CD4-positive, alpha-beta T cell treated with Interferon alpha-2 for 1 hour (primary cell): ENCODE measurements at regions not wholly inside any gene's neighbourhood (a gene's known extent, or its start where the extent isn't known, plus 50 kb on each side); places are given as distances from the start of the nearest gene placed in this dataset.
"Not testable (repeated sequence)": the region's sequence is repeated elsewhere in the genome, so short reads cannot be mapped to it uniquely, and the experiment has no call there.

ENCODE experiments used
- DNase-seq, 2 donors: peaks; one replicate each; pipeline ENCODE4 v3.0.0-alpha.2; 2020 to 2022

- no peak for DNase-seq
These were observed 87.8 kb upstream of the PPP1R26 start for GRCh38 chr9:135391759-135392158.

- DNase-seq = no peak
These were observed 87.1 kb upstream of the PPP1R26 start for GRCh38 chr9:135392511-135392910.

- DNase-seq = no peak
These were observed 85.5 kb upstream of the PPP1R26 start for GRCh38 chr9:135394131-135394530.

GRCh38 chr9:135394699-135395645, 84.6 kb upstream of the PPP1R26 start:
- no peak for DNase-seq

GRCh38 chr9:135397142-135397541, 82.4 kb upstream of the PPP1R26 start:
- no peak for DNase-seq

- DNase-seq = no peak
These were observed 80.5 kb upstream of the PPP1R26 start for GRCh38 chr9:135399000-135399649.

- DNase-seq = no peak
These were observed 79.1 kb upstream of the PPP1R26 start for GRCh38 chr9:135400496-135400895.

- DNase-seq = no peak
These were observed 78.4 kb upstream of the PPP1R26 start for GRCh38 chr9:135401218-135401617.

GRCh38 chr9:135402048-135402738, 77.4 kb upstream of the PPP1R26 start:
- no peak for DNase-seq

GRCh38 chr9:135402739-135403695, 76.6 kb upstream of the PPP1R26 start:
- no peak for DNase-seq

GRCh38 chr9:135403733-135404450, 75.7 kb upstream of the PPP1R26 start:
- no peak for DNase-seq

GRCh38 chr9:135404451-135405144, 75.0 kb upstream of the PPP1R26 start:
- DNase-seq = no peak

- not testable (repeated sequence) for DNase-seq
These were observed 74.5 kb upstream of the PPP1R26 start for GRCh38 chr9:135405145-135405464.

GRCh38 chr9:135408476-135409254, 70.9 kb upstream of the PPP1R26 start:
- no peak for DNase-seq

GRCh38 chr9:135409286-135410200, 70.0 kb upstream of the PPP1R26 start:
- DNase-seq = no peak

GRCh38 chr9:135410421-135410820, 69.2 kb upstream of the PPP1R26 start:
- DNase-seq = no peak

GRCh38 chr9:135410831-135411473, 68.6 kb upstream of the PPP1R26 start:
- DNase-seq = no peak

GRCh38 chr9:135411605-135412004, 68.0 kb upstream of the PPP1R26 start:
- not testable (repeated sequence) for DNase-seq
